Astrocyte (in vitro differentiated cells and primary cell): ENCODE measurements at regions not wholly inside any gene's neighbourhood (a gene's known extent, or its start where the extent isn't known, plus 50 kb on each side); places are given as distances from the start of the nearest gene placed in this dataset.
A peak's percentile ranks its signal among the peaks of the same experiment; 100 is the strongest.

Experiments
- DNase-seq: peaks from one replicate; pipeline ENCODE4 v3.0.0-alpha.2; 2010; ENCODE audit warnings: low read depth
- FAIRE-seq: peaks from 2 replicates; lab custom pipeline; 2011; peaks lifted over from hg19 to GRCh38; lab: Jason Lieb, UNC
- H2AFZ ChIP-seq: 2 replicates; pipeline ENCODE4 v1.6.0; 2012; ENCODE audit warnings: low read depth, low read length, inconsistent platforms
- H3K27ac ChIP-seq: 2 replicates; pipeline ENCODE4 v1.5.1; 2011; ENCODE audit warnings: low read depth, low read length, inconsistent platforms
- H3K27me3 ChIP-seq: 2 replicates; pipeline ENCODE4 v1.6.0; 2011; ENCODE audit warnings: low read length, inconsistent platforms; ENCODE audit not compliant: insufficient read depth
- H3K36me3 ChIP-seq: 2 replicates; pipeline ENCODE4 v1.5.1; 2011; ENCODE audit warnings: low read length, inconsistent platforms; ENCODE audit not compliant: insufficient read depth
- H3K4me1 ChIP-seq: 2 replicates; pipeline ENCODE4 v1.5.1; 2011; ENCODE audit warnings: low read length, inconsistent platforms; ENCODE audit not compliant: insufficient read depth
- H3K4me2 ChIP-seq: 2 replicates; pipeline ENCODE4 v1.6.0; 2012; ENCODE audit warnings: low read length, inconsistent platforms
- H3K4me3 ChIP-seq: 2 replicates; pipeline ENCODE4 v1.5.1; 2011; ENCODE audit warnings: low read depth, mild to moderate bottlenecking, low read length, inconsistent platforms; ENCODE audit not compliant: insufficient read depth
- H3K79me2 ChIP-seq: 2 replicates; pipeline ENCODE4 v1.6.0; 2012; ENCODE audit warnings: mild to moderate bottlenecking, low read length, inconsistent platforms; ENCODE audit not compliant: insufficient read depth
- H3K9ac ChIP-seq: 2 replicates; pipeline ENCODE4 v1.6.0; 2012; ENCODE audit warnings: mild to moderate bottlenecking, low read length, inconsistent platforms
- H3K9me3 ChIP-seq: 2 replicates; pipeline ENCODE4 v1.5.1; 2012; ENCODE audit warnings: low read depth, mild to moderate bottlenecking, low read length, inconsistent platforms; ENCODE audit not compliant: insufficient read depth
- H4K20me1 ChIP-seq: 2 replicates; pipeline ENCODE4 v1.6.0; 2012; ENCODE audit warnings: low read length, inconsistent platforms; ENCODE audit not compliant: insufficient read depth
- H3K27ac Mint-ChIP-seq: one replicate; pipeline ENCODE4 v1.8.0; 2021; ENCODE audit warnings: mild to moderate bottlenecking, mixed read lengths; ENCODE audit not compliant: unreplicated experiment
- H3K27me3 Mint-ChIP-seq: one replicate; pipeline ENCODE4 v1.8.0; 2021; ENCODE audit warnings: low read depth, mixed read lengths; ENCODE audit not compliant: unreplicated experiment
- H3K36me3 Mint-ChIP-seq: one replicate; pipeline ENCODE4 v1.8.0; 2021; ENCODE audit warnings: low read depth, mixed read lengths; ENCODE audit not compliant: unreplicated experiment
- H3K4me1 Mint-ChIP-seq: one replicate; pipeline ENCODE4 v1.8.0; 2021; ENCODE audit warnings: low read depth, mixed read lengths; ENCODE audit not compliant: unreplicated experiment
- H3K4me3 Mint-ChIP-seq: one replicate; pipeline ENCODE4 v1.8.0; 2021; ENCODE audit warnings: mild to moderate bottlenecking, moderate library complexity, mixed read lengths; ENCODE audit not compliant: unreplicated experiment
- H3K9me3 Mint-ChIP-seq: one replicate; pipeline ENCODE4 v1.8.0; 2021; ENCODE audit warnings: mild to moderate bottlenecking, mixed read lengths; ENCODE audit not compliant: unreplicated experiment
- CTCF ChIP-seq: IDR thresholded peaks from 2 replicates; pipeline ENCODE4 v1.5.1; 2011; ENCODE audit warnings: low read depth, mild to moderate bottlenecking, inconsistent platforms, low read length, moderate library complexity; ENCODE audit not compliant: insufficient read depth
- EZH2 ChIP-seq: IDR thresholded peaks from 2 replicates; pipeline ENCODE4 v1.6.1; 2012; ENCODE audit warnings: mild to moderate bottlenecking, low read length, inconsistent platforms; ENCODE audit not compliant: insufficient read depth

GRCh38 chr17:72004611-72005331, 116.0 kb upstream of the SOX9 start:
- peak overlapping the region; percentile 56 for H3K27ac Mint-ChIP-seq
- Histone ChIP-seq H3K27me3 (no peaks in the 10 kb centered on the region), H3K4me1 (no peaks in the 10 kb centered on the region), H3K9me3 (no peaks in the 10 kb centered on the region), H4K20me1 (no peaks in the 10 kb centered on the region), H3K36me3 (no peaks in the 10 kb centered on the region), H3K4me2 (peak overlapping the region; percentile 7), H2AFZ (no peak overlapping the region), H3K9ac (no peak overlapping the region), H3K4me3 (no peak overlapping the region), H3K79me2 (no peaks in the 10 kb centered on the region), H3K27ac (no peak overlapping the region)
- TF ChIP-seq EZH2, result no peak
- no peaks in the 10 kb centered on the region for H3K9me3 Mint-ChIP-seq
- H3K4me1 Mint-ChIP-seq, result peaks cover 10% of the 10 kb centered on the region
- H3K36me3 Mint-ChIP-seq, result no peaks in the 10 kb centered on the region
- no peaks in the 10 kb centered on the region for H3K27me3 Mint-ChIP-seq
- H3K4me3 Mint-ChIP-seq, result no peak overlapping the region
- no peak for FAIRE-seq
- peak; percentile 47 for DNase-seq

GRCh38 chr17:72005332-72006163, 115.3 kb upstream of the SOX9 start:
- FAIRE-seq (no peak), DNase-seq (no peak)
- Histone ChIP-seq H3K27me3 (no peaks in the 10 kb centered on the region), H3K9ac (no peak overlapping the region), H3K79me2 (no peaks in the 10 kb centered on the region), H2AFZ (no peak overlapping the region), H3K27ac (no peak overlapping the region), H4K20me1 (no peaks in the 10 kb centered on the region), H3K4me1 (no peaks in the 10 kb centered on the region), H3K4me2 (no peak overlapping the region), H3K9me3 (no peaks in the 10 kb centered on the region), H3K4me3 (no peak overlapping the region), H3K36me3 (no peaks in the 10 kb centered on the region)
- Mint-ChIP-seq H3K36me3 (no peaks in the 10 kb centered on the region), H3K4me3 (no peak overlapping the region), H3K27ac (no peak overlapping the region), H3K9me3 (no peaks in the 10 kb centered on the region), H3K27me3 (no peaks in the 10 kb centered on the region), H3K4me1 (peaks cover 10% of the 10 kb centered on the region)
- TF ChIP-seq EZH2, result no peak
- no peak for TF ChIP-seq CTCF

GRCh38 chr17:72008236-72008876, 112.5 kb upstream of the SOX9 start:
- H3K4me1 Mint-ChIP-seq, result peaks cover 10% of the 10 kb centered on the region
- no peaks in the 10 kb centered on the region for H4K20me1 ChIP-seq
- no peak overlapping the region for H3K27ac Mint-ChIP-seq
- no peak for TF ChIP-seq CTCF
- TF ChIP-seq EZH2, result no peak
- no peak overlapping the region for H3K4me3 ChIP-seq
- H3K4me2 ChIP-seq, result peak overlapping the region; percentile 54
- no peaks in the 10 kb centered on the region for H3K27me3 Mint-ChIP-seq
- DNase-seq (peak; percentile 36), FAIRE-seq (no peak)
- no peaks in the 10 kb centered on the region for H3K36me3 Mint-ChIP-seq
- H3K9ac ChIP-seq, result no peak overlapping the region
- no peak overlapping the region for H2AFZ ChIP-seq
- no peaks in the 10 kb centered on the region for H3K79me2 ChIP-seq
- no peaks in the 10 kb centered on the region for H3K27me3 ChIP-seq
- no peaks in the 10 kb centered on the region for H3K9me3 Mint-ChIP-seq
- H3K9me3 ChIP-seq, result no peaks in the 10 kb centered on the region
- H3K4me3 Mint-ChIP-seq, result no peak overlapping the region
- no peaks in the 10 kb centered on the region for H3K4me1 ChIP-seq
- no peak overlapping the region for H3K27ac ChIP-seq
- no peaks in the 10 kb centered on the region for H3K36me3 ChIP-seq
